Loucy (cell line): ENCODE measurements at regions not wholly inside any gene's neighbourhood (a gene's known extent, or its start where the extent isn't known, plus 50 kb on each side); places are given as distances from the start of the nearest gene placed in this dataset.

Experiments used
- EZH2phosphoT487 ChIP-seq: fragments of 200-600 bp; IDR thresholded peaks from 2 replicates; pipeline ENCODE4 v1.6.1; 2018; ENCODE audit warnings: antibody characterized with exemption, mild to moderate bottlenecking, moderate library complexity, borderline replicate concordance
- TF ChIP-seq, protein P1 (sequence below): fragments of 200-600 bp; sonication (generic); conservative IDR thresholded peaks from 2 replicates; pipeline ENCODE4 v1.5.1; 2014; ENCODE audit warnings: mild to moderate bottlenecking, antibody characterized with exemption, low read length

DNA sequence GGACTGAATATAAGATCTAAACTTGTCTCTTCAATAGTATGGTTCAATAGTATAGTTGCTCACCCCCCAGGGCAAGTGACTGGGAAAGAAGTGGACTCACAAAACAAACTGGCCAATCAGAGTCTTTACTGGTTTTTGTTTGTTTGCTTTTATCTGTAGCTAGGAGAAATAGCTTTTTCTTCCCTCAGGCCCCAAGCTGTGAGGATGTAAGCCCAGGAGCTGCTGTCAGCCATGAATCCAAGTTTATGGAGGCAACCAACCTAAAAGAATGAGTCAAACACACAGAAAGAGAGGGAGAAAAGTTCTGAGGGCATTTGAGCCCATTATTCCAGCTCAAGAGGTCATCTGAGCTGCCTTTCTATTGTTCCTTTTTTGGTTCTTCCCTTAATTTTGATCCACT, 375.3 kb downstream of the BCAT1 start:
- TF ChIP-seq, protein P1, sequence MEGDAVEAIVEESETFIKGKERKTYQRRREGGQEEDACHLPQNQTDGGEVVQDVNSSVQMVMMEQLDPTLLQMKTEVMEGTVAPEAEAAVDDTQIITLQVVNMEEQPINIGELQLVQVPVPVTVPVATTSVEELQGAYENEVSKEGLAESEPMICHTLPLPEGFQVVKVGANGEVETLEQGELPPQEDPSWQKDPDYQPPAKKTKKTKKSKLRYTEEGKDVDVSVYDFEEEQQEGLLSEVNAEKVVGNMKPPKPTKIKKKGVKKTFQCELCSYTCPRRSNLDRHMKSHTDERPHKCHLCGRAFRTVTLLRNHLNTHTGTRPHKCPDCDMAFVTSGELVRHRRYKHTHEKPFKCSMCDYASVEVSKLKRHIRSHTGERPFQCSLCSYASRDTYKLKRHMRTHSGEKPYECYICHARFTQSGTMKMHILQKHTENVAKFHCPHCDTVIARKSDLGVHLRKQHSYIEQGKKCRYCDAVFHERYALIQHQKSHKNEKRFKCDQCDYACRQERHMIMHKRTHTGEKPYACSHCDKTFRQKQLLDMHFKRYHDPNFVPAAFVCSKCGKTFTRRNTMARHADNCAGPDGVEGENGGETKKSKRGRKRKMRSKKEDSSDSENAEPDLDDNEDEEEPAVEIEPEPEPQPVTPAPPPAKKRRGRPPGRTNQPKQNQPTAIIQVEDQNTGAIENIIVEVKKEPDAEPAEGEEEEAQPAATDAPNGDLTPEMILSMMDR: no peak
- TF ChIP-seq EZH2phosphoT487: no peak
